ENCODE measurements at regions not wholly inside any gene's neighbourhood (a gene's known extent, or its start where the extent isn't known, plus 50 kb on each side); places are given as distances from the start of the nearest gene placed in this dataset.

- WGBS (ENCODE audit: extremely low coverage, insufficient read length, low lambda C conversion rate): no CpG with 5 or more reads among the region's 2 CpGs
- Histone ChIP-seq H3K4ac (ENCODE audit: low read depth, low read length) (no peak overlapping the region), H4K91ac (ENCODE audit: insufficient read length, low read depth, low read length) (no peak overlapping the region), H3K23me2 (ENCODE audit: insufficient read length, low read depth, low read length, poor library complexity, severe bottlenecking) (no peaks in the 10 kb centered on the region), H2BK12ac (ENCODE audit: insufficient read length, low read depth, low read length) (no peak overlapping the region), H3K4me2 (ENCODE audit: insufficient read depth, insufficient read length, low read length) (no peak overlapping the region), H4K5ac (ENCODE audit: insufficient read length, low read depth, low read length) (no peak overlapping the region), H2BK15ac (ENCODE audit: low read depth, low read length) (no peak overlapping the region), H3K27ac (ENCODE audit: insufficient read length, low read depth, low read length) (no peak overlapping the region), H2AK5ac (ENCODE audit: insufficient read length, low read length) (no peak overlapping the region), H3K79me1 (ENCODE audit: insufficient read depth, low read depth, low read length, poor library complexity, severe bottlenecking) (no peaks in the 10 kb centered on the region), H3K79me2 (ENCODE audit: insufficient read depth, low read length) (no peaks in the 10 kb centered on the region), H3K18ac (ENCODE audit: insufficient read length, low read depth, low read length) (no peak overlapping the region), H3K4me1 (ENCODE audit: insufficient read depth, low read length) (no peaks in the 10 kb centered on the region), H4K8ac (replicated peaks; ENCODE audit: insufficient read length, low read depth, low read length) (no peak overlapping the region), H3K9ac (ENCODE audit: extremely low read depth, insufficient read length, low read length) (no peak overlapping the region), H2BK20ac (ENCODE audit: low read depth, low read length, poor library complexity, severe bottlenecking) (no peak overlapping the region), H3K23ac (ENCODE audit: insufficient read length, low read depth, low read length) (no peak overlapping the region), H3K27me3 (ENCODE audit: insufficient read depth, low read length) (no peaks in the 10 kb centered on the region), H2BK120ac (ENCODE audit: low read depth, low read length, poor library complexity, severe bottlenecking) (no peak overlapping the region), H3K9me3 (ENCODE audit: control insufficient read depth, low read depth, low read length) (no peaks in the 10 kb centered on the region), H3K56ac (ENCODE audit: insufficient read length, low read depth, low read length) (no peak overlapping the region), H4K20me1 (ENCODE audit: control insufficient read depth, insufficient read depth, insufficient read length) (no peaks in the 10 kb centered on the region), H3K14ac (ENCODE audit: insufficient read depth, low read length) (no peak overlapping the region), H2BK5ac (ENCODE audit: insufficient read length, low read length) (no peak overlapping the region), H2AFZ (ENCODE audit: low read length) (no peak overlapping the region), H3T11ph (ENCODE audit: low read length) (no peak overlapping the region)
- Mint-ChIP-seq H3K9me3 (no peaks in the 10 kb centered on the region), H3K27me3 (ENCODE audit: low read depth) (no peaks in the 10 kb centered on the region), H3K27ac (no peak overlapping the region), H3K4me3 (no peak overlapping the region), H3K4me1 (no peaks in the 10 kb centered on the region), H3K36me3 (ENCODE audit: insufficient read depth in 1 of 3, low read depth in 3 of 3) (no peaks in the 10 kb centered on the region)
- TF ChIP-seq CTCF (conservative IDR thresholded peaks at IDR 0.05): no peak
- no peak for DNase-seq
Observed at GRCh38 chr13:34246511-34246910, 428.6 kb downstream of the RFC3 start.

Measured in H9 (cell line).